PC-9 (cell line): ENCODE measurements at regions not wholly inside any gene's neighbourhood (a gene's known extent, or its start where the extent isn't known, plus 50 kb on each side); places are given as distances from the start of the nearest gene placed in this dataset.
"Not testable (repeated sequence)": the region's sequence is repeated elsewhere in the genome, so short reads cannot be mapped to it uniquely, and the experiment has no call there.

Experiments used
- BruUV-seq: library from RNA; stranded (reverse); fragments of 400-500 nt; replicated peaks from 2 replicates; lab custom pipeline; 2021; lab: Mats Ljungman, UMichigan
- CTCF ChIA-PET: fragments of 300-600 bp; sonication (Branson Sonifier 250); formaldehyde crosslinking; loops from one replicate; lab custom pipeline; 2022; ENCODE audit warnings: antibody characterized with exemption; lab: Charles Lee
- POLR2A ChIA-PET: fragments of 300-600 bp; sonication (Branson Sonifier 250); formaldehyde crosslinking; loops from one replicate; lab custom pipeline; 2022; ENCODE audit warnings: antibody characterized with exemption; ENCODE audit not compliant: unreplicated experiment; lab: Charles Lee
- DNase-seq, 2 experiments: peaks; one replicate each; pipeline versions ENCODE4 v3.0.0 to v3.0.0-alpha.2; 2015 to 2022; ENCODE audit warnings: mixed read lengths in 1 of 2
- H2AFZ ChIP-seq: fragments of 200-600 bp; sonication (generic); 2 replicates; pipeline ENCODE4 v1.8.1; 2017; ENCODE audit warnings: antibody characterized with exemption
- H3F3A ChIP-seq: fragments of 200-600 bp; sonication (generic); 2 replicates; pipeline ENCODE4 v1.8.1; 2017; ENCODE audit warnings: antibody characterized with exemption, mild to moderate bottlenecking, low read depth; ENCODE audit not compliant: insufficient read depth
- H3K27ac ChIP-seq: fragments of 200-600 bp; sonication (generic); 2 replicates; pipeline ENCODE4 v1.6.1; 2016; ENCODE audit warnings: mixed run types
- H3K27me3 ChIP-seq: fragments of 200-600 bp; sonication (generic); 2 replicates; pipeline ENCODE4 v1.6.1; 2016; ENCODE audit warnings: low read depth, mixed run types; ENCODE audit not compliant: insufficient read depth
- H3K36me3 ChIP-seq: fragments of 200-600 bp; sonication (generic); 2 replicates; pipeline ENCODE4 v1.6.1; 2016; ENCODE audit warnings: low read depth, mixed run types
- H3K4me1 ChIP-seq: fragments of 200-600 bp; sonication (generic); replicated peaks from 2 replicates; pipeline ENCODE4 v1.6.1; 2016; ENCODE audit warnings: mixed run types; ENCODE audit not compliant: insufficient read depth
- H3K4me2 ChIP-seq: fragments of 200-600 bp; sonication (generic); 2 replicates; pipeline ENCODE4 v1.6.1; 2017; ENCODE audit warnings: mixed run types
- H3K4me3 ChIP-seq: fragments of 200-600 bp; sonication (generic); 2 replicates; pipeline ENCODE4 v1.6.1; 2016; ENCODE audit warnings: mixed run types
- H3K79me2 ChIP-seq: fragments of 200-600 bp; sonication (generic); 2 replicates; pipeline ENCODE4 v1.6.1; 2017; ENCODE audit warnings: low read depth, mixed run types
- H3K9me2 ChIP-seq: fragments of 200-600 bp; sonication (generic); 2 replicates; pipeline ENCODE4 v1.8.1; 2017; ENCODE audit warnings: mild to moderate bottlenecking; ENCODE audit not compliant: insufficient read depth
- H3K9me3 ChIP-seq: fragments of 200-600 bp; sonication (generic); 2 replicates; pipeline ENCODE4 v1.8.1; 2016; ENCODE audit warnings: low read depth; ENCODE audit not compliant: insufficient read depth
- H4K20me1 ChIP-seq: fragments of 200-600 bp; sonication (generic); 2 replicates; pipeline ENCODE4 v1.8.1; 2017; ENCODE audit not compliant: insufficient read depth
- EZH2 ChIP-seq: fragments of 200-600 bp; sonication (generic); IDR thresholded peaks from 2 replicates; pipeline ENCODE4 v1.8.0; 2017; ENCODE audit warnings: antibody characterized with exemption, low read depth
- intact Hi-C: fragments of 100-400 bp; cut with micrococcal nuclease; formaldehyde crosslinking; loops from one replicate; pipeline ENCODE4 v1.10.0; 2022; ENCODE audit not compliant: unreplicated experiment
- TF ChIP-seq, protein P1 (sequence below): fragments of 200-600 bp; sonication (generic); conservative IDR thresholded peaks from 2 replicates; pipeline ENCODE4 v1.6.1; 2017; ENCODE audit warnings: mixed run types, antibody characterized with exemption, mild to moderate bottlenecking, moderate library complexity

DNA sequence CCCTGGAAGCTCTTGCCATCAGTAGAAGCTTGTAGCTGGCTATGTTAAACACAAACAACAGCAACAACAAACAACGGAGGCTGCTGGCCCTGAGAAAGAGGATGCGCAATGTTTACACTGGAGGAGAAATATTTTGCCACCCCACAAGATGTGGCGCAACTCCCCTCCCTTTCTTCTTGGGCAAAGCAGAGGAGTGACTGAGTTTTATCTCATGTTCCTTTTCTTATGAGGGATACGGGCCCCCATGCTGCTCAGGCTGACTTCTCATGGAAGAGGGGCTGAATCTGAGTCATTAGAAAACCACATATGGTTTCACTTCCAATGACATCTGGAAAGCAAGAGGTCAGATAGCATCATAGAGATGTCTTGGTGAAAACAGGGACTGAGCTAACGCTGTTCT is 75.9 kb upstream of the HDDC2 start:
- ChIA-PET POLR2A (no interaction called here), CTCF (no interaction called here)
- no peak overlapping the region for H3K4me3 ChIP-seq
- H3K4me2 ChIP-seq: no peak overlapping the region
- H3K9me3 ChIP-seq: no peaks in the 10 kb centered on the region
- no peaks in the 10 kb centered on the region for H3K27me3 ChIP-seq
- H3K79me2 ChIP-seq: no peaks in the 10 kb centered on the region
- no peaks in the 10 kb centered on the region for H3K9me2 ChIP-seq
- no TSS peak for BruUV-seq
- no peak overlapping the region for H3K27ac ChIP-seq
- no peak for TF ChIP-seq EZH2
- TF ChIP-seq, protein P1, sequence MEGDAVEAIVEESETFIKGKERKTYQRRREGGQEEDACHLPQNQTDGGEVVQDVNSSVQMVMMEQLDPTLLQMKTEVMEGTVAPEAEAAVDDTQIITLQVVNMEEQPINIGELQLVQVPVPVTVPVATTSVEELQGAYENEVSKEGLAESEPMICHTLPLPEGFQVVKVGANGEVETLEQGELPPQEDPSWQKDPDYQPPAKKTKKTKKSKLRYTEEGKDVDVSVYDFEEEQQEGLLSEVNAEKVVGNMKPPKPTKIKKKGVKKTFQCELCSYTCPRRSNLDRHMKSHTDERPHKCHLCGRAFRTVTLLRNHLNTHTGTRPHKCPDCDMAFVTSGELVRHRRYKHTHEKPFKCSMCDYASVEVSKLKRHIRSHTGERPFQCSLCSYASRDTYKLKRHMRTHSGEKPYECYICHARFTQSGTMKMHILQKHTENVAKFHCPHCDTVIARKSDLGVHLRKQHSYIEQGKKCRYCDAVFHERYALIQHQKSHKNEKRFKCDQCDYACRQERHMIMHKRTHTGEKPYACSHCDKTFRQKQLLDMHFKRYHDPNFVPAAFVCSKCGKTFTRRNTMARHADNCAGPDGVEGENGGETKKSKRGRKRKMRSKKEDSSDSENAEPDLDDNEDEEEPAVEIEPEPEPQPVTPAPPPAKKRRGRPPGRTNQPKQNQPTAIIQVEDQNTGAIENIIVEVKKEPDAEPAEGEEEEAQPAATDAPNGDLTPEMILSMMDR: no peak
- no peak overlapping the region for H2AFZ ChIP-seq
- no peak for DNase-seq
- no peaks in the 10 kb centered on the region for H4K20me1 ChIP-seq
- H3K4me1 ChIP-seq: no peaks in the 10 kb centered on the region
- no peaks in the 10 kb centered on the region for H3K36me3 ChIP-seq
- intact Hi-C loops: no loop called here
- H3F3A ChIP-seq: no peaks in the 10 kb centered on the region

DNA sequence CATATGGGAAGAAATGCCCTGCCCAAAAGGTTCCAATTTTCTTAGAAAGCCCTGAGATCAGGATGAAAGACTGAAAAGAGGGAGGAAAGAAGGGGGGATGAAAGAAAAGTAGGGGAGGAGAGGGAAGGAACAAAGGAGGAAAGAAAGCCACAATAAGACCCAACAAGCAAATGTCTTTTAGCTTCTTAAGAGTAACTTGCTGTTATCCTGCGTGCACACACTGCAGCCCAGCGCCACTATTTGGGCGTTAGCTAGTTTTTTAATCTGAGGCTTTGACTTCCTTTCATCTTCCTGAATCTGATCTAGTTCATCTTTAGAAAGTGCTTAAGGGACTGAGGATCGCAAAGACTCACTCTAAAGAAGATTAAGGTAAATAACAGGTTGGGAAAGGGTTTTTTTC is 77.4 kb upstream of the HDDC2 start:
- POLR2A ChIA-PET: no interaction called here
- no peak overlapping the region for H3K4me2 ChIP-seq
- no TSS peak for BruUV-seq

DNA sequence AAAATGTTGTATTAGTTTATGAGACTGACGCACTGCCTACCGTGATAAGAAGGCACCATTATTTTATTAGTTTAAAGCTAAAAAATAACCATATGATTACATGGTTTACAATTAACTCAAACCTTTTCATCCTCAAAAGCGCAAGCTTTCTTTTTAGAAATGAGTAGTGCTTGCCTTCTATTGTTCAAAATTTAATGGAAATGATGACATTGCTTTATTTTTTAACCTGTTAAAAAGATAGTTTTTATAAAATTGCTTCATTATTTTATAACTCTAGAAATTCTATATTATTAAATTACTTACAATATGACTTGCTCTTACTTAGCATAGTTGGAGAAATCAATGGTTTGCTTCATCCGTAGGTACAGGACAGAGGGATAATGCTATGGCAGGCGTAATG is 78.7 kb upstream of the HDDC2 start:
- ChIA-PET POLR2A (no interaction called here), CTCF (no interaction called here)
- no peak overlapping the region for H3K27ac ChIP-seq
- H3K9me3 ChIP-seq: no peaks in the 10 kb centered on the region
- no peaks in the 10 kb centered on the region for H3K27me3 ChIP-seq
- H3F3A ChIP-seq: no peaks in the 10 kb centered on the region; the same call in 1 of the 2 replicates
- H3K36me3 ChIP-seq: no peaks in the 10 kb centered on the region
- DNase-seq: no peak
- intact Hi-C loops: no loop called here
- no TSS peak for BruUV-seq
- H3K4me1 ChIP-seq: no peaks in the 10 kb centered on the region
- no peak overlapping the region for H3K4me3 ChIP-seq
- no peak overlapping the region for H3K4me2 ChIP-seq
- no peaks in the 10 kb centered on the region for H3K79me2 ChIP-seq
- TF ChIP-seq, protein P1: no peak
- no peak for TF ChIP-seq EZH2
- H2AFZ ChIP-seq: no peak overlapping the region
- H4K20me1 ChIP-seq: no peaks in the 10 kb centered on the region
- H3K9me2 ChIP-seq: no peaks in the 10 kb centered on the region

More for the DNA sequence above, 77.4 kb upstream of the HDDC2 start:
- no peak for TF ChIP-seq EZH2
- TF ChIP-seq, protein P1: no peak
- Histone ChIP-seq H4K20me1 (no peaks in the 10 kb centered on the region), H3K27me3 (no peaks in the 10 kb centered on the region), H3K4me3 (no peak overlapping the region), H3F3A (no peaks in the 10 kb centered on the region), H3K9me2 (no peaks in the 10 kb centered on the region), H3K79me2 (no peaks in the 10 kb centered on the region), H3K27ac (no peak overlapping the region), H3K4me1 (no peaks in the 10 kb centered on the region), H2AFZ (no peak overlapping the region), H3K36me3 (no peaks in the 10 kb centered on the region), H3K9me3 (no peaks in the 10 kb centered on the region)
- no peak for DNase-seq
- intact Hi-C loops: no loop called here
- CTCF ChIA-PET: no interaction called here

DNA sequence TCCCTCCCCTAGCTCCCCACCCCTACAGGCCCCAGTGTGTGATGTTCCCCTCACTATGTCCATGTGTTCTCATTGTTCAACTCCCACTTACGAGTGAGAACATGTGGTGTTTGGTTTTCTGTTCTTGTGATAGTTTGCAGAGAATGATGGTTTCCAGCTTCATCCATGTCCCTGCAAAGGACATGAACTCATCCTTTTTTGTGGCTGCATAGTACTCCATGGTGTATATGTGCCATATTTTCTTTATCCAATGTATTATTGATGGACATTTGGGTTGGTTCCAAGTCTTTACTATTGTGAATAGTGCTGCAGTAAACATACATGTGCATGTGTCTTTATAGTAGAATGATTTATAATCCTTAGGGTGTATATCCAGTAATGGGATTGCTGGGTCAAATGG is 84.6 kb upstream of the HDDC2 start:
- intact Hi-C loops, H3K9me2 ChIP-seq, POLR2A ChIA-PET, H3K9me3 ChIP-seq, H4K20me1 ChIP-seq, H3K79me2 ChIP-seq, H3K27me3 ChIP-seq, CTCF ChIA-PET, DNase-seq, BruUV-seq, H3K4me1 ChIP-seq, H3F3A ChIP-seq, H3K36me3 ChIP-seq, H3K27ac ChIP-seq, H3K4me2 ChIP-seq, H3K4me3 ChIP-seq, H2AFZ ChIP-seq: not testable (repeated sequence)
